Stimulated activated CD4-positive, alpha-beta T cell treated with anti-CD3 and anti-CD28 coated beads, Interleukin-1b, Interleukin-23, amount 100 ng/mL, for 24 hours (primary cell): ENCODE measurements at regions not wholly inside any gene's neighbourhood (a gene's known extent, or its start where the extent isn't known, plus 50 kb on each side); places are given as distances from the start of the nearest gene placed in this dataset.
"Not testable (repeated sequence)": the region's sequence is repeated elsewhere in the genome, so short reads cannot be mapped to it uniquely, and the experiment has no call there.

ENCODE experiments used
- DNase-seq, 4 experiments: peaks; one replicate each; pipeline ENCODE4 v3.0.0-alpha.2; 2020; ENCODE audit warnings: low read depth in 4 of 4, low spot score in 1 of 4

DNA sequence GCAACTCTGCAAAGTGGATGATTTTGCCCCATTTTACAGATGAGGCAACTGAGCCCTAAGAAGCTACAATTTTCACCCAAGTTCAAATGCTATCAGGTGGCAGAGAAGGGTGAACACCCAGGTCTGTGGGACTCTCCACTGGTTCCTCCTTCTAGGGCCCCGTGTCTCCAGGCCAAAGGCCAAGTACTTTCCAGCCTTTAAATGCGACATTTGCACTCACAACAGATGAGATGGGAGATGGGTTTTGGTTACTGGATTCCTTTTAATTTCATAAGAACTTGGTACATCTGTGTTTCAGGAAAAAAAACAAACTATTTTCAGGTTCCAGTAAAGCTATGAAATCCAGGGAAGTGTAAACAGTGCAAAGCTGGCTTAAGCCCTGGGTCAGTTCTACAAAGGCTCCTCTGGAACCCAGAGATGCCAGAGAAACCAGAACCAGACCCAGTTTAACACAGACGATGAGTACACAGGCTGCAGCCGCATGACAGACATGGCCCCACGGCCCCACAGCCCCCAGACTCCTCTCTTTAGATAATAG is 361.7 kb downstream of the ANAPC1 start:
- no peak for DNase-seq

DNA sequence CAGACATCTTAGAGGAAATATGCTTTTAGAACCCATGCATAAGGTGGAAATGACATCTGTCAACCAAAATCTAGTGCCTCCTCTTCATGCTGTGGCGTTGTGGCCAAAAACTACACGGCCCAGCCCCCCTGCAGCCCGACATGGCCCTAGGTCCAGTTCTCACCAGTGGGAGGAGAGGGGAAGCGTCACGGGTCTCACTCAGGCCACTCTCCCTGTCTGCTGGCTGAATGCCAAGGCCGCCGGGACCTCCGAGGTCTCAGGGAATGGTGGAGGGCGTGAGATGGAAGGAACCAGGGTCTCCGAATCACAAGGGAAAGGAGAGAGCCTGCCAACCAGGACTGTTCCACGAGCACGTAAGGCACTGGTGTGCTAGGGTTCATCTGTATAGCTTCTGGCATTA is 361.0 kb downstream of the ANAPC1 start:
- no peak for DNase-seq

DNA sequence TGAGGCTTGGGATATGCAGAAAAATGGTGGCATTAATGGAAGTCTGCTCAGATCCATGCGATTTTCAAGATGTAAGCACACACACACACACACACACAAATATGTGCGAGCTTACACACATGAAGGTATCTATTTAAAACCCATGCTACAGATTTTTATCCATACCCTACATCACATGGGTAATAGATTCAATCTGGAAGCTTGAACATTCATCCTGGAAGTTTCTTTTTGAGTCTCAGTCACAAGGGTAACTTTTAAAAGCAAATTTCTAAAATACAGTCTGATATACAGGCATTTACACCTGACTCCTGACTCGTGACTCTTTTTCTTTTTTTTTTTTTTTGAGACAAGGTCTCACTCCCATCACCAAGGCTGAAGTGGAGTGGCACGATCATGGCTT is 359.0 kb downstream of the ANAPC1 start:
- DNase-seq: not testable (repeated sequence)

DNA sequence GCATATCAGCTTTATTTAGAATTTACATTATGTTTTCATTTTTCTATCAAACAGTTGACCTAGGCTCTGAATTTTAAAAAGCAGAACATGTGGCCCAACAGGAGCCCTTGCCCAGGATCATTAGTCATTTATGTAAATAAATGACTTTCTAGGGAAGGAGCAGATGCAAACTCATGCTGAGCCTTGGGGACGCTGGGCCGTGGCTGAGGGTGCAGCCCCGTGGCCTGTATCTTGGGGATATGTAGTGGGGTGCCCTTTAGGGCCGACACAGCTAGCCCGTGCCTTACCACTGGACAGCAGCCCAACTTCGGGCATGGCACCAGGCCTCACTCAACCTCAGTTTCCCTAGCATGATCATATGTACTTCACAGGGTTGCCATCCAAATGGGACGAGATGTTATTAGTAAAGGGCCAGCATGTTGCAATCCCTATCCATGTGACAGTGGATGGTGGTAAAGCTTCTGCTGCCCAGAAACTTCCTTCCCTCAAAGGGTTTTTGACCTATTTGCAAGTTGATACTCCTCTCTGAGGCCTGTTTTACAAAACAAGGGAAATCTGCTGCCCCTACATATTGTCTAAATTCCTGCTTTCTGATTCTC is 357.9 kb downstream of the ANAPC1 start:
- DNase-seq: not testable (repeated sequence)

DNA sequence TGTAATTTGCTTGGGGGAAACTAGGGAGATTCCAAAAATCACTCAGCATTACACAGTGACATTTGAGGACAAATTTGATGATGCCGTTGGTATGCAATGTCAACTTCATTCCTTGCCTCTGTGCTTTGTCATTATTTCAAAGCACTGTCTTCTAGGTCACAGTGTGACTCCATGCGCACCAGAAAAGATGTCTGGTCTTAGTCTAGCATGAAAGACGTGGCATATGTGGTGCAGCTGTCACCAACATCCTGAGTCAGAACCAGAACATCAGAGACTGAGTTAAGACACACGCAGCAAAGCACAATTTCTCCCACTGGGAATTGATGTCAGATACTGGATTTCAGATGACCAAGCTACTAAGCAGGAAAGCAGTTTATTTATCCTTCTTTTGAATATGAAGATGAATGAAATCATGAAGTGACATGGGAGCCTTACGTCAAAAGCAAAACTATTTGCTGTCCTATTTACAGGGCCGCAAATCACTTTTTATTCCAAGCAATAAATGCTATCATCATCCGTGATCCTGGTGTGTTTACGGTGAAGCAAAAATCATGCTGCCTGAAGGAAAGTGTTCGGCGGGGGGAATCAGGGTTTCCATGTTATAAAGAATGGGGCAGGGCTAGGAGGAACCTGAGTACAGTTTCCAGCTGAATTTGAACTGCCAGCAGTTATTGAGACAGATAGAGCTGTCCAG is 356.1 kb downstream of the ANAPC1 start:
- not testable (repeated sequence) for DNase-seq

DNA sequence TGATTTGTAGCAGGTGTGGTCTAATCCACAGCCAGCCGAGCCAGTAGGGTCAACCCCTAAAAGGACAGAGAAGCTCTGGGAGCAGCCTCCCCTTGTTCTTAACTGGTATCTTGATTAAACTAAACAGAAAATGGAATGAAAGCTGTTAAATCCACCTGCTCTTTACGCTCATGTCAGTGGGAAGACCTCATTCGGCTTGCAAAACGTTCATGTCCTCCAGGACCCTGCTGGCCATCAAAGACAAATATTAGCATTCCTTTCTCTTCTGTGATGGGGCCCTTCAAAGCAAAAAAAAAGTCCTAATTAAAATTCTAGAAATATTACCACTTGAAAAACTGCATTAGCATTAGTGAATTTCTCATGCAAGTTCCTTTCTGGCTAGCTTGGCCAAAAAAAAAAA is 355.0 kb downstream of the ANAPC1 start:
- not testable (repeated sequence) for DNase-seq

DNA sequence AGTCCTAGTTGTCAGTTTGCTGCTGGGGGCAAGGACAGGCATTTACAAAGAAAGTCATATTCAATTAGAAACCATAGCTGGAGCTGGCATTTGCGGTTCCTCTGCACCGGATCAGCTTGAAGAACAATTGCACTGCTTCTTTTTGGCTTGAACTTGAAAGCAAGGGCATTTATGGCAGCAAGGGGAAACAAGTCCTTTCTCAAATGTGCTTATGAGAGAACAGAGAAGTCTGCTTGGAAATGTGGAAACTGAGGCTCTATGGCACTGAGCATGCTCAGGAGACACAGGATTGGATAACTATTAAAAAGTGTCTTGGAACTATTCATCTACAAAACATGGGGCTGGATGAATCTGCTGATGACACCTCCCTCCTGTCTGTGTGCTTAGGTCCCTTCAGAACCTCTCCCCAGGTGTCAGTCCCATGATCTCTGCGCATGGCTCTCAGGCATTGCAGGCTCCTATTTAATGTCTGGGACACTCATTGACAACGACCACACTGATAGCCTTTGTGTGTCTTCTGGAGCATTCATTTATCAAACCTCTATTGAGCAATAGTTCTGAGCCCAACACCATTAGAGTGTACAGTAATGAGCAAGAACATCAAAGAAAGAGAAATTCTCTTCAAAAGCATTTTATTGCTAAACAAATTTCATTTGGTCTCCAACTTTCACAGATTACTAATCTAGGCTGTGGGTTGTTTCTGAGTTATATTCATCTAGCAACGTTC is 353.6 kb downstream of the ANAPC1 start:
- DNase-seq: not testable (repeated sequence)

DNA sequence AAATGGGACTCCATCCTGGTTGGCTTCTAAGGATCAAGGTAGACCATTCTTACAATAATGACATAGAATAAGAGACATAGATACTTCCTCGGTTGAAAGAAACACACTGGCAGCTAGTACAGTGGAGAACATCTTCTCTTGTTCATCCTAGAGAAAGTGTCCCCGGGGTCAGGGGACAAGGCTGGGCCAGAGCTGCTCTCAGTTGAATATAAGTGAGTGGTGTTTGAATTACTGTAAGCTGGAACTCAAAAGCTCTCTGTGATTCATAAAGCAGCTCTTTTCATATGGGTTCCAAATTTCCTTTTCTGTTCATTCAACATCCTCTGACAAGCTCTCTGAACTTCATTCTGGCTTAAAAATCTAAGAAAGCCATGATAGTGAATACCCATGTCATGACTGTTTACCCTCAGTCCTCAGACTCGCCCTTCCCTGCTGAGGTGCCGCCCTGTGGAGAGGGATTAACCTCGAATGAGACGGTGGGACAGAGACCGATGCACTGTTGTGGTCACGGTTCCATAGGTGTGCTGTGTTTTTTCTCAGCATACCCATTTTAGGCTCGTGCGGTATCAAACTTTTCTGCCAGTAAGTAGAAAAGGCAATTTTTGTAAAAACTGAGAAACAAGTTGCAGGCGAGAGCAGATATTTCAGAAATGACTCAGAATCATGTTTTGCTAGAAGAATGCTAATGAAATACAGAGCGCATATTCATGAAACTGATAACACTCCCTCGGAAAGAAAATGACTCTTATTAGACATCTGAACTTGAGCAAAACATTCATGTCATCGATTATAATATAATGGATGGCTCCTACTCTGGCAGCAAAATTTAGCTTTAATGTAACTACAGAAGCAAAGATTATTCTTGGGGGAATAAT is 351.1 kb downstream of the ANAPC1 start:
- not testable (repeated sequence) for DNase-seq

DNA sequence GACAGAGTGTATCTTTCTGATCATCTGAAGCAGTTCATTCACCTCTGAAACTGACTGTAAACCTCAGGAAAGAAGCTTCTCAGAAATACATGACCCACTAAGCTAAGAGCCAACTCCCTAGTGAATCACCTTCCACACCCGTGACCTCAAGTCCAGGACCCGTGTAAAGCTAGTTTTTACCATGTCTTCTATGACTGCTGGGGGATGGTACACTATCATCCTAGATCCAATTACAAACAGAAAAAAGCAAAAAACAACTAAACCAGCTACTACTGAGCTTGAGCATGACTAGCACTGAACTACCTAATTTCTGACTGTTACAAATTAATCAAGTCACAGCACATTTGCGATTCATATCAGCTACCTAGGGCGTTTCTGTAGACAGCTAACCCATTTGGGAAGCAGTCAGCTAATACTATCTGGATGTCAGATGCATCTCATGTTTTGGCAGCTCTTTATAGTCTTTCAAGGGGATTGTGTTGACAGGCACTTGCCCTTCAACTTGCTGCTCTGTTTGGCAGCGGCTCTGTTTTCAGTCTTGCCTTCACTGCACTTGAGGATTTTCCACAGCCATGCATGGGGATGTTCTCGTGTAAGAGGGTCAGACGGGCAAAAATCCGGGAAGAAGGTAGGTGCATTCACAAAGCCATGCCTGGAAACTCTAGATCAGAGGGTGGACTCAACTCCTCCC is 350.3 kb downstream of the ANAPC1 start:
- DNase-seq: not testable (repeated sequence)

DNA sequence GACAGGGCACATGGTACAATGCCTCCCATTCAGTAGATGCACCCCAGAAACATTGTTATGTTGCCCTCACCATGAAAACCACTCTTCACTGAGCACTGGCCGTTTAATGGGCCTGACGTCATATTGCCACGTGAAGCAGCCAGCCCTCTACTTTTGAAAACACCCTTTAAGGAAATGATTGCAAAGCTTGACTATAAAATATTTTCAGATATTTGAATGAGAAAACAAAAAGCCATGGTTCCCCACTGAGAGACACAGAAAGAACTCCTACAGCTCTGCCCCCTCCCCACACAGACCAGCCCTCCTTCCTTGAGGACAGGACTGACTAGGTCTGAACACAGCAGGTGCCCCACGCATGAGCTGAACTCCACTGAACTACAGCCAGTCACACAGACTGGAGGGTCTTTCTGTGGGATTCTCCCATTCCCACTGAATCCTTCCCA is 349.1 kb downstream of the ANAPC1 start:
- no peak for DNase-seq

DNA sequence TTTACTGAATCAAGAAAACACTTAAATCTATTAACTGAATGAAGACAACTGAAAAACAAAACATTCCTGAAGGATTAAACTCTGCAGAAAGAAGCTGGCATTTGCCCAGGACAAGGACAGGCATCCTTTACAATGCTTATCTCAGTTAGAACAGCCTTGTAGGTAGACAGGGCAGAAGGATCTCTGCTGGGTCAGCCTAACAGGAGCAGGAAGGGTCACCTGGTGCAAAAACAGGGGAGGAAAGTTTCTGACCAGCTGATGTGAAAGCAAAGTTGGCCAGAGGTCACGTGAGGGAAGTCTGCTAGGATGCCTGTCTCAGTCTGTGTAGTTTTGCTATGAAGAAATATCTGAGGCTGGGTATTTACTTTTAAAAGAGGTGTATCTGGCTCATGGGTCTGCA is 348.6 kb downstream of the ANAPC1 start:
- no peak for DNase-seq

DNA sequence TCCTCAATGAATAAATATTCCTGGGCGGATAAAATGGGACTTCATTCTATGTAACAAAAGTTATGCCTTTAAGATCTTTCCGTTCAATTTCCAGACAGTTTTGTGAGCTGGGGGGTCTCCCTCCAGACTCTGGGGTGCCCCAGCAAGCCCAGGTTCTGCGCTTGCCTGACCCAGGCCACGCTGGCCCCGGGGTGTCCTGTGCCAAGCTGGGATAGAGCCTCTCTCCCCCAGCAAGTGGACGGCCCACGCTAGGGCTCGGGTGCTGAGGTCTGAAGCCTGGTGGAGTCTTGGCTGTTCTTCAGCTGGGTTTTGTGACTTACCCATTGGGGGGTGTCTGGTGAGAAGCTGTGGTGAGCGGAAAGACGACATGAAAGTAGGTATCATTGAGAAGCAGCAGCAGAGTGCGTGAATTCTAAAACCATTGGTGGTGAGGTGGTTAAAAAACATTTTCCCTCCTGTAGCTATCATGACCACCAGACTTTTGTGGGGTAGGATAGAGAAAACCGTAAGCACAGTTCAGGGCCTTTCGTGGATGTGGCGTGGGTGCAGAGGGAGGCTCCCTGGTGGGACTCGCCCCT is 346.8 kb downstream of the ANAPC1 start:
- DNase-seq: no peak

DNA sequence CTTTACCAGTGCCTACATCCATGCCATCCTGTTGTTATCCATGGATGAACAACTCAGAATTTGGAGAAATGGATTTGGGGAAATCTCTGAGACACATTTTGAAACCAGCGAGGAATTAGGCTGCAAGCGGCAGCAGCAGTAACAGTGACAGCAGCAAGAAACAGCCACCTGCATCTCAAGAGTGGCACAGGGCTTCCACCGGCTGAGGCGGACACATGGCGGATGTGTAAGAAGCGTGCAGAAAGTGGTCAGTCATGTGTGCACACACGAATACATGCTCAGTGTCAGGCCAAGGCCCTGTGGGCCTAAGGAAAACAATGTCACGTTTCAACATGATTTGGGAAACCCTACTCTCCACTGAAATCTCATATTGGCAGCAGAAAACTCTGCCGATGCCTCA is 344.0 kb downstream of the ANAPC1 start:
- DNase-seq: not testable (repeated sequence)

DNA sequence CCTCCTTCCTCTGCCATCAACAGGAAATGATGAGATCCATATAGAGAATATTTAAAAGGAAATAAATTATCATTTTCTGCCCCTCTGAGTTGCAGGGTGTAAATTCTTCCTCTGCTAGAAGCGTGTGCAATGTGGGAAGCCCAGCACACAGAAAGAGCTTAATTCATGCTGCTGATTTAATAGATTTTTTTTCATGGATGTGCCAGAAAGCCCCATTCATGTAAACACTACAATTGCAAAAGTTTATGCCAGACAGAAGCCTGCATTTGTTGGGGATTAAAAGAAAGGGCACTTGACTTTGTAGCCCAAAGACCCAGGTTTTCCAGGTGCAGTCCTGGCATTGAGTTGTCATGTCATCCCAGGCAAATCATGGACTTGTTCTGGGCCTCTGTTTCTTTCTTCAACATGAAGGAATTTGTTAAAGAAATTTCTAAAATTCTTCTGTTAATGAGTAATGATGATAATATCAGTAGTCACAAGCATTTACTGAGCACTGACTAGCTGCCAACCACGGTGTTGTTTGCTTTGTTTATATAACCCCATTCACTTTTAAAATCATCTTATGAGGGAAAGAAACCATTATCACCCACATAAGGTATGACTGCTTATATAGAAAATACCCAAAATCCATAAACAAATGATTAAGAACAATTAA is 341.7 kb downstream of the ANAPC1 start:
- not testable (repeated sequence) for DNase-seq

DNA sequence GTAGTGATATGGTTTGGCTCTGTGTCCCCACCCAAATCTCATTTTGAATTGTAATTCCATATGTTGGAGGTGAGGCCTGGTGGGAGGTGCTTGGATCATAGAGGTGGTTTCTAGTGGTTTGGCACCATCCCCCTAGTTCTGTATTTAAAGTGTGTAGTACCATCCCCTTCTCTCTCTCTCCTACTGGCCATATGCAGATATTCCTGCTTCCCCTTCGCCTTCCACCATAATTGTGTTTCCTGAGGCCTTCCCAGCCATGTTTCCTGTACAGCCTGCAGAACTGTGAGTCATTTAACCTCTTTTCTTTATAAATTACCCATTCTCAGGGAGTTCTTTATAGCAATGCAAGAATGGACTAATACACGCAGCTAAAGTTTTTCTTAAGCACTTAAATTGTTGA is 340.0 kb downstream of the ANAPC1 start:
- DNase-seq: not testable (repeated sequence)

DNA sequence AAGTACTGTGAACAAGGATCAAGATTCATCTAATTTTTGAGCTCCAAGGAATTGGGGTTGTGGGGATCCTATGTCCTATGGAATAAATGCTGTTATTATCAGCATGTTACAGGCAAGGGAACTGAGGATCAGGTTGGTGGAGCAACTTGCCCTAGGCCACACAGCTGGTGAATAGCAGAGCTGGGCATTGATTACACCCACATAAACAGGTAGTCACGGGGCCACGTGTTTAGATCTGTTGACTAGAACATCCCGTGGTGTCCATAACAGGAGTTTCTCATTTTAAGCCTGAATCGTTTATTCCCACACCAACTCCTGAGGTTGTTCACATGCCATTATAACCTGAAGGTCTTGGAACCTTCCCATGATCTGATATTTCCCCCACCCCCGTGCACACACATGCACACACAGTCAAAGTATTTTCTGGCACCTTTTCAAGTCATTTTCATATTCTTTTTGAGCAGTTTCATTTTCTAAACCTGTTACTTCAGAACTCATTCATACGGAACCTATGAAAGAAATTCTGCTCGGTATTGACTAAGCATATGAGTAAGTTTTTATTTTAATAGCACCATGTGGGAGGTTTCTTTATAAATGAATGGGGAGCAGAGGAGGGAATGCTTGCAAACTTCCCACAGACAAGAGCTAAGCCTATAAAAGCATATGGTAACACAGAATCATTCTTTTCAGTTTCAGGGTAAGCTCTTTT is 338.1 kb downstream of the ANAPC1 start:
- DNase-seq: not testable (repeated sequence)

DNA sequence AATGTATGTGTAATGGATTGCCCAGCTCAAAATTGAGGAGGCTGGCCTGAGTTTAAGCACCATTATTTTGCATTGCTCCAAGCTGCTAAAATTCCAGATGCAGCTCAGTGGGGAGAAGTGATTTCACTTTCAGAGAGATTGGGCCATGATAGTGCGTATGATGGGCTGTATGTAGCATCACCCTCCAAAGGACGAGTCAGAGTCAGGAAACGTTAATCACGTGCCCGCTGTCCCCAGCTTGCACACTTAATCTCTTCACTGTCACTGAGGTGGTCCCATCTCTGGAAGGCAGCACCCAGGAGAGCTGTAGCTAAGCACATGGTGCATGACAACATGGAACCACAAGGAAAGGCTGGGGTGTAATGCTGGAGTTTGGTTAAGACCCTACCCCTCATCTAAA is 337.4 kb downstream of the ANAPC1 start:
- not testable (repeated sequence) for DNase-seq

DNA sequence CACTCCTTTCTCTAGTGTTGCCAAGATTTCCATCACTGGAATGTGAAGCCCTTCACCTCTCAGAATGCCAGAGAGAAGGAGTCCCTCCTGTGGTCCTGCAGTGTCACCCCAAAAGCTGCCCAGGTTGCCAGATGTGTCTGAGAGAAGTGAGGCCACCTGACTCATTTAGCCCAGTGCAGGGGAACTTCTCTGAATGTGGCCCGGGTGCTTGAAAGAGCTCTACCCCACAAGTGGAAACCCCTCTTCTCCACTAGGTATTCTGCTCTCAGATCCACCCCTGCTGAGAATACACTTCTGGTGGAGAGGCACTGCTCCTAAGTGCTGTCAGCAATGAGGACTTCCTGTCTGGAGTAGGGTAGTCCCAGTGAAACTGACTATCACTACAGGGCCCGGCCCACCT is 334.8 kb downstream of the ANAPC1 start:
- not testable (repeated sequence) for DNase-seq

DNA sequence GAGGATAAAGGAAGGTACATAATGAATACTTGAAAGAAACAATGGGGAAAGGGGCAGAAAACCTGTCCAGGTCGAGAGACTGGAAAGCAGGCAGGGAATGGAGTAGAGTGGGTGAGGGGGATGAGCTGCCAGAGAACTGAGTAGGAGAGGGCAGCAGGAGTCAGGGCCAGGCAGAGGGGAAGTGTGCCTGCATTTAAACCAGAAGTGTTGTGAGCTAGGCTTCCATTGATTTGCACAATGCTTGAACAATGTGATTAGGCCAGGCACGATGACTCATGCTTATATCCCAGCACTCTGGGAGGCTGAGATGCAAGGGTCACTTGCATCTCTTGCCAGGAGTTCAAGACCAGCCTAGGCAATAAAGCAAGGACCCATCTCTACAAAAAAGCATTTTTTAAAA is 332.6 kb downstream of the ANAPC1 start:
- not testable (repeated sequence) for DNase-seq
